OCI-M2 (cell line): ENCODE measurements at regions not wholly inside any gene's neighbourhood (a gene's known extent, or its start where the extent isn't known, plus 50 kb on each side); places are given as distances from the start of the nearest gene placed in this dataset.
"Not testable (repeated sequence)": the region's sequence is repeated elsewhere in the genome, so short reads cannot be mapped to it uniquely, and the experiment has no call there.

Source experiments
- DNase-seq: peaks from one replicate; lab custom pipeline; 2025; ENCODE audit not compliant: unreplicated experiment; lab: John Stamatoyannopoulos, UW

DNA sequence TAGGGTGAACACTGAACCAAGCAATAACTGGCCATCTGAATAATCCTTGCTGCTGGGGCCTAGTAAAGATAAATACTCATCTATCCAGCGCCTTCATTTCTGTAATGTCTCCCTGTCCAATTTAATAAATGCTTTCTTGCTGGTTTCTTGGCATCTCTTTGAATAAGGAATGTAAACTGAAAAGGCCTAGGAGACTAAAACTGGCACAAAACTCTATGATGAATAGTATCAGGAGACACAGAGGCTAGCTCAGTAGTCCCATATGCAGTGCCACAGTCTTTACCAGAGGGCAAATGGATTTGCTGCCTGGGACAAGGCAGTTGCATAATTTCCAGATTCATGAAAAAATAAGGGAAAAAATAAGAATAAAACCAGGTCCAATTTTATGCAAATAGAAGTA, 324.4 kb downstream of the CENPW start:
- DNase-seq: no peak

DNA sequence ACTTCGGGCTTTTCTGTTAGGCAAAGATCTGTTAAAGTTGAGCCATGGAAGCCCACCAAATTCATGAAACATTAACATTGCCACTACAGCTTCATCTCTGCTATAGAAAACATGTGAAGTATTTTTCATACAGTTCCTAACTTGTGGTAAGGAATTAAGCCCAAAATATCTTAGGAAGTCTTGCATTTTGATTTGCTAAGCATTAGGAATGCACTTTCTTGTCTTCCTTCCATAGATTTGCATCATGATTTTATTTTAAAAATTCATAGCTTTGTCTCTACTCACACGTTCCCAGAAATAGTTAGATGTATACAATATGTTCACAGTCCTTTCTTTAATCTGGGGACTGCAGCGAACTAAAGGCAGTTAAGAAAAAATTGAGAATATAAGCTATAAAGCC, 325.6 kb downstream of the CENPW start:
- no peak for DNase-seq

DNA sequence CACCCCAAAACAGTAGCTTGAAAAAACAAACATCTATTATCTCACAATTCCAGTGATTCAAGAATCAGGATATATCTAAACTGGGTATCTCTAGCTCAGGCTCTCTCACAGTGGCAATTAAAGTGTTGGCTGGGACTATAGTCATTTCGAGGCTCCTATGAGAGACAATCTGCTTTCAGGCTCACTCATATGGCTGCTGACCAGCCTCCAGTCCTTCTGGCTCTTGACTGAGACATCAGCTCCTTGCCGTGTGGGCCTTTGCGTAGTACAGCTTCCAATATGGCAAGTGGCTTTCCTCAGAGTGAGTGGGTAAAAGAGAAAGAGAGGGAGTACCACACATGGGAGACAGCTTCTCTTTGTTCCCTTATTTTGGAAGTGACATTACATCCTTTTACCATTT, 327.2 kb downstream of the CENPW start:
- DNase-seq: no peak

DNA sequence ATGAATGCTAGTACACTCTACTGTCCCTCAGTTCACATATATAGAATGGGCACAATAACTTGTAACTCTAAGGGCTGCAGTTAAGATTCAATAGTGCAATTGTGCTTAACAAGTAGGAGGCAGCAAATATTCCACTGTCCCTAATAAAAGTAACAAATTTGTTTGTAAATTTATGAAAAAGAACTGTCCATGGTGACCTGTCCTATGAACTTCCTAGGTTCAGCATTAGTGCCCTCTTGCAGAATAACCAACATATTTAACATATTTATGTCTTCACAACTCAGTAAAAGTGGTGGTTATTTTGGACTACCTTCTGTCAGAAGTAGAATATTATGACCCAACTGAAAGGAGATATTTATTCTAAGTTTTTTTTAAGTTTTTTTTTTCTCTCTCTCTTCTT, 327.8 kb downstream of the CENPW start:
- no peak for DNase-seq

DNA sequence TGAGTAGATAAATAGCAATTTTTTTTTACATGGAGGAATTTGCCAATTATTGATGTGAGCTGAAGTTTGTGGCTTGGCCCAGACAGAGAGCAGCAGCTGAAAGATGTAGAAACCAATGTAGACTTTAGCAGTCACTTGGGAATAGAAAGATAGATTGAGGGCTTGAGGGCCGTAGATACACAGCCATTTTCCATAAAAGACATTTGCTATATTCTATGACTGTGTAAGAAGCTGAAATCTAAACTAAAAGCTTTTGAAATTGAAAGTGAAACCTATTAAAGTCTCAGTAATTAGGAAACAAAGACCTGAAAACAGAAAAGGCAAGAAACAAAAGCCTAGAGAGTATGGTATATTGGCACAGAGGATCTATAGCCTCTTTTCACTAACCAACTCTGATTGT, 332.7 kb downstream of the CENPW start:
- no peak for DNase-seq

DNA sequence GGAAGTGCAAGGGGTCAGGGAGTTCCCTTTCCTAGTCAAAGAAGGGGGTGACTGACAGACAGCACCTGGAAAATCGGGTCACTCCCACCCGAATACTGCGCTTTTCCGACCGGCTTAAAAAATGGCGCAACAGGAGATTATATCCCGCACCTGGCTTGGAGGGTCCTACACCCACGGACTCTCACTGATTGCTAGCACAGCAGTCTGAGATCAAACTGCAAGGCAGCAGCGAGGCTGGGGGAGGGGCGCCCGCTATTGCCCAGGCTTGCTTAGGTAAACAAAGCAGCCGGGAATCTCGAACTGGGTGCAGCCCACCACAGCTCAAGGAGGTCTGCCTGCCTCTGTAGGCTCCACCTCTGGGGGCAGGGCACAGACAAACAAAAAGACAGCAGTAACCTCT, 333.8 kb downstream of the CENPW start:
- DNase-seq: not testable (repeated sequence)

DNA sequence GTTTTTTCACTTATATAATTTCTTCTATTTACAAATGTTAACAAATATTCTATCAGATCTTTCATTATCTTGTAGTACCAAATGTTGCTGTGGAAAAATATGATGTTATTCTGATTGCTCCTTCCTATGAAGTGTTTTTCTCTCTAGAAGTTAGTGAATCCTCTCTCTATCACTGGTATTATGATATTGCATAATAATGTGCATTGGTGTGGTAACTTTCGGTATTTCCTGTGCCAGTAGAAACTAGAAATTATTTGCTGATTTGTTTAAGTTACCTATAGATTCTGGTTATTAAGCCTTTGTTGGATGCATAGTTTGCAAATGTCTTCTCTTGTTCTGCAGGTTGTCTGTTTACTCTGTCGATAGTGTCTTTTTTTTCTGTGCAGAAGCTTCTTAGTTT, 342.5 kb downstream of the CENPW start:
- DNase-seq: no peak

DNA sequence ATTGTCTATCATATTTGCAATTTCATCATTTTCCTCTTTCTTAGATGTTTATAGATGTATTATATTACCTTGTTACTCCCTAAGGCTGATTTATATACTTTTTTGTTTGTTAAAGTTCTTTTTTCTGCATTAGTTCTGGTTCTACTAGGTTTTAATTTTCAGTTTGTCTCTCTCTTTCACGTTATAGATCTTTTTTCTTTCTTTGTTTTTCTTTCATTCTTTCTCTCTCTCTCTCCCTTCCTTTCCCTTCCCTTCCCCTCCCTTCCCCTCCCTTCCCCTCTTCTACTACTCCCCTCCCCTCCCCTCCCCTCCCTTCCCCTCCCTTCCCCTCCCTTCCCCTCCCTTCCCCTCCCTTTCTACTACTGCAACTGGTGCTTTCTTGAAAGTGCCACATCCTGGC, 345.3 kb downstream of the CENPW start:
- no peak for DNase-seq

DNA sequence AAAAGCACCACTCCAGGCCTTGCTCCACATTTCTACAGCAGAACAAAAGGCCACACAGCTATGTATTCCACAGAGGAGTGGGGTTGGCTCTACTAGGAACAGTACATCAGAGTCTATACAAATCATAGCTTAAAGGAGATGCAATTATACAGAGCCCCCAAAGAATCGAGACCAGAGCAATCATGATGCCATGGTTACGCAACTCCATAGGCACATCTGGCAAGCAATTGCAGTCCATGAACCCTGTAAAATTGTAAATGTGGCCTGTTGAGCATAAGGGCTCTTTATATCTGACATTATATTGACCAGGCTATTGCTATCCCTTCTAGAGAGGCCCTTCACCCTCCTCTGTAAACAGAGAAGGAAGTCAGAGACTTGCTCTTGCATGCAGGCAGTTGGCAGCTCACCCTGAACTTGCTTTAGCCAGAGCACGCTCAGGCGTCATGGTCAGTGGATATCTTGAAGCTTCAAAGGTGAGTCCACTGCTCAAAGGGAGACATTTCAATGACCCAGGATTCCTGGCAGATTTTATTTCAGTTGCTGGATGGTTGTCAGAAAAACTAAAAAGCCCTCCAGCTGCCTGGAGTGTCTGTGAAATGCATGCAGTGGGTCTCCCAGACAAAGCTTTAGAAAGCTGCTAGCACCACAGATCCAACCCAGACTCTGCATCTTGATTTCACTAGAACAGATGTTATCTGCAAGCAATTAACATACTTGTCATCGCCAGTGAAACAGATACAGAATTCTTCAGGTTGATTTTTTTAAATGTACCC, 357.2 kb downstream of the CENPW start:
- DNase-seq: no peak

DNA sequence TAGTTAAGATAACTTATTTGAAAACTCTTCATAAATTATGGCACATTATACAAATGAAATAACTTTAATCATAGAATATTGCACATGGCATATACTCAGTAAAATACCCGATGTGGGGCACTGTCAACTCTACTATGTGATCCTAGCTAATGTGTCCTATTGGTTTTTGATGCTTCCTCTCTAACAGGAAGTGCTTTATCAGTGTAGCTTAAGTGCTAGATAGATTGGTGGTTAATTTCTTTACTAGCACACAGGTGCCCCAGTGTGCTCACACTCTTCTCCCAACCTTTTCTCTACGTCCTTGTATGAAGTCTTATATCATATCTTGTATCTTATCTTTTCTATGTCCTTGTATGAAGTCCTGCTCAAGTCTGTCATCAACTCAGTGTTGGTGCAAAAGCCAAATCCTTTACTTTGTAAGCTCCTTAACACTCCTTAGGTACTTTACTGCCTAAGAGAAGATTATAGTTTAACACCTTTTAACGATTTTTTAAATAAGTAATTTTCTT, 358.9 kb downstream of the CENPW start:
- DNase-seq: no peak

DNA sequence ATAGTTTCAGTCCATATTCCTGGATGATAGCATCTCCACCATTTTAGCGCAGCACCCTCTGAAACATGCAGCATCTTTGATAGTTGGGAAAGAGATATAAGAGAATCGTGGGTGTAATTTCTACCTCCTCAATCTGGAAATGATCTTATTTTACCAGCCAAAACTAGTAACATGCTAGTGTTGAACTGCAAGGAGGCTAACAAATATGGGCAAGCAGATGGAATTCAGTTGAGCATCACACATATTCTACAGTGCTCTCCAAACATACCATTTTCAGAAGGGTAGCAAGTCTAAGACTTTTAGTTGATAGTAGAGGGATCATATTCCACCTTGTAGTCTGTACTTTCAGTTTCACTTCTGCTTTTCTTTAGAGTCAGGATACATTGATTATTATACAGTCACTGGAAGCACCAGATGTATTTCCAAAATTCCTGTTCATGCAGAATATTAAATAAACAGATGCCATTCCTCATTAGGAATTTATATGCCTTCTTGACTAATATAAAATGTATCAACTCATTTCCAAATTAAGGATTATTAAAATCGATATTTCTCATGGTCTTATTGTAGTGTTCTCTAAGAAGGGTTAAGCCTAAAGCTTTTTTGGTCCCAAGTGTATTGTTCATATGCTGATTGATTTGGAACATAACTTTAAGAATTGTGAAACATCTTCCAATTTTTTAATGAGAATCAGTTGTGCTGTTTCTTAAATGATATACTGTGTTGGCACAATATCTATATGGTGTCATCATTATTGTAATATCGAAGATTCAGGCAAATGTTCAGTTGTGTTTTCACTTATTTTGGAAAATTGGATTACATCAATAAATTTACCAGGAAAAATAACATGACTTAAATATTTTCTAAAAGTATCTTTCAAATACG, 362.0 kb downstream of the CENPW start:
- no peak for DNase-seq

DNA sequence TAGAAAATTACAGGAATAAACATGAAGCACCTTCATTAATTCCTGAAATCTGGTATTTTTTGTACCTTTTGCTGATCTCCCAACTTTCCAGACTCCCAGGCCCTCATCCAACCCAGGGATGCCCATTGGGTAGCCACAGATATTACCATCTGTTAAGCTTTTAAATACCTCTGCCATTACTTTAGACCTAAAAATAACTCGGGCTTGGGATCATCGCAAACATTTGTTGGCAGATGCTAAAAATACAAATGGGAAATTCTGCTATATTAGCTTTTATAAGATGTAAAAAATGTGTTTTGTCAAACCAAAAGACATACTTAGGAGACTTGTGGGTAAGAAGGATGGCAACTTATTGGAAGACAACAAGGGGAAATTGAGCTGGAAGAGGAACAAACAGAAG, 376.1 kb downstream of the CENPW start:
- no peak for DNase-seq

DNA sequence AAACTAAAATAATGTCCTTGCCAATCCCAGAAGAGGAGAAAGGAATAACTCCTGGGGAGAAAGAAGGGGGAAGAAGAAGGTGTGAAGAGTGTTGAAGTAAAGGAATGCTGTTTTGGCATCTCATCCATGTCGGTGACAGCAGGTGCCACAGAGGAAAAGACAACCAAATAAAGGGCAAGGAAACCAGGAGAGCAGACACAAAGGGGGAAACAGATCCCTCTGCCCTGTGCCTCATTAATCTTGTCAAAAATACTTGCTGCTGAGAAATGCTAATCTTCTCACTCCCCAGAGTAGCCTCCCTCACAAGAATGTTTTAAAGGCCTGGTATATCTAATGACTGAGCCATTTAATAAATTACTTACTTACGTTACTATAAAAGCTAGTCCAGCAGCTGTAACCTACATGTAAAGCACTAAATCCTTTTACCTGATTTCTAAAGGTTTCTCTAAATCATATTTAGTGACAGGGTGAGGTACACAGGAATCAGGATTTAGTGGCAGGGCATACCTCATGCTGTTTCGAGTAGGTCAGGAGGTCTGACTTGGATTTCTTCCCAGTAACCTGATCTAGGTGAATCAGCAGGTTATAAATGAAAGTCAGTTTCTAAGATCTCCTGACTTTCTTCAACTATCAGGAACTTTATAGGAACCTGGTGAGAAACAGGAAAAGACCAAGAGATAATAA, 377.1 kb downstream of the CENPW start:
- no peak for DNase-seq

DNA sequence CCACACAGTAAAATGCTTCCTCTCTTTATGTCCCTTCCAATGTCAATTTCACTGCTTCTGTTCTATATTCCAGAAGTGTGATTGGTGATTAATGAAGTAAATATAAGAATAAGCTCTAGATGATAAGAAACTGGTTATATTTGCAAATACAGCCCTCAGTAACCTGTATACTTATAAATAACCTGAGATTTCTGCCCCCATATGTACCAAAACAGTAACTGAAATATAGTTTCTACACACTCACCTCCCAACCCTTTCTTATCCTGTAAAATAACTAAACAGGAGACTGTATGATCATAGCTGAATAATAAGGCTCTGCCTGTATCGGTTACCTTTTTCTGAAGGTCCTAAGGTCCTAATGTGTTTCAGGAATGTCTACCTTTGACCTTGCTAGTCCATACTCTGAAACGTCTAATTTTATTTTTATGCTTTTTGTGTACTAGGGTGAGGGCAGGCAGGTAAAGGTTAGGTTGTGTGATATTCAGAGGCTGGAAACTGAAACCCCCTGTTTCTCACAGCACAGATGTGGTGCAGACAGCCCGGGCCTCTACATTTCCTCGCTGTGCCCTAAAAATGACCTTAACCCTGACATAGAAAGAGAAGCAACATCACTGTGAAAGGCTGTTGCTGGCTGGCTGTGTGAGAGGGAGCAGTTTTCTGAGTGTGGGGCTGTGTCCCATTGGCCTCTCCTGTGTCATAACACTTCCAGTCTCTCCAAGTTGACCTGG, 378.8 kb downstream of the CENPW start:
- no peak for DNase-seq

DNA sequence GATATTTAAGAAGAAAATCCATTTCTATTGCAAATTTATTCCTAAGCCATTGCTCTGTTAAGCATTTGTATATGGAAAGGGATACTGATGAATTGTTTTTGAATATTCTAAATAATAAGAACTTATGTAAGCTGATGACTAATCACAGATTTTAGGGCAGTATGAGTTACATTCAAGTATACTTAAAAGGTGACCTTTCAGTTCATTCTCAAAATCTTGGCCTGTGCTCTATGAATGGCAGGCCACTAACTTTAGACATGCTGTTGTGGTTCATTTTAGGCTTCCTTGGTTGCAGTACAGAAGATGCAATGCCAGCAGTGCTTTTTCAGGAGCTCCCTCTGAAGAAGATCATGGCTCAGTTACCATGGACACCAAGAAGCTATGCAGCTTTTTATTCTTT, 380.4 kb downstream of the CENPW start:
- DNase-seq: no peak

DNA sequence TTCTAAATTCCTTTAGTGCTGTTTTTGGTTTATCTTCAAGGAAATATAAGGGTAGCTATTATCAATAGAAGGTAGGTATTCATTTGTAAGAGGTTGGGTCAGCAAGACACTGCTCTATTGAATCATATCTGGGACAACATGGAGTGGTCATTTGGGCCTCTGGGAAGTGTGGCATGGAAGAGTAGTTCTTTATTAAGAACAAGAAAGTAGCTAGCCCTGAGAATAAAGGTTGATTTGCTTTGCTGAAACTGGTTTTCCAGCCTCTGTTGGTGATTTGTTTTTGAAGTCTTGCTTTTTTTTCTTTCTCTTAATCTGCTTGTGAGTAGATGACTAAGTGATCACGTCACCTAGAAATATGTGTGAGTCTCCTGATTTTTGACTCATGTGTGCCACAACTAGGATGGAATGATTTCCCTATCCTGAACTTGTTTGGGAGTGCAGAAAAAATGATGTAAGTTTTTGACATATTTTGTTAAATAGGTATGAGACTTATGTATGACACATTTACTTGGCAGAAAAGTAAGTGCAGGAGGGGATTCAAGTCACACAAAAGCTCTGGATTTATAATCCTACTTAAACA, 381.8 kb downstream of the CENPW start:
- no peak for DNase-seq

DNA sequence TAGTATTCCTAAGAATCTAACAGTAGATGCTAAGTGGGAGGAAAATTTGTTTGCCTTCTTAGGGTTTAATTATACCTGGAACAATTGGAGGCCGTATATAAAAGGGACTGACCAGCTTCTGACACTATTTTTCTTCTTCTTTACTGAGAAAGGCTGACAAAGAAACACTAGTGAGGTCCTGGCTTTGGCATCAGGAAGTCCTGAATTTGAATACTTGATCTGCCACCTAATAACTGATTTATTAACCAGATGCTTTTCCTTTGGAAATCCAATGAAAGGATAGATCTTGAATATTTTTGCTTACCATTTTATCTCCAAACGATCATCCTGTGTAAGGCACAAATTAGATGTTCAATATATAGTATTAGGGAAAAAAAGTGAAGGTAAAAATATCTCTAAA, 382.5 kb downstream of the CENPW start:
- no peak for DNase-seq

DNA sequence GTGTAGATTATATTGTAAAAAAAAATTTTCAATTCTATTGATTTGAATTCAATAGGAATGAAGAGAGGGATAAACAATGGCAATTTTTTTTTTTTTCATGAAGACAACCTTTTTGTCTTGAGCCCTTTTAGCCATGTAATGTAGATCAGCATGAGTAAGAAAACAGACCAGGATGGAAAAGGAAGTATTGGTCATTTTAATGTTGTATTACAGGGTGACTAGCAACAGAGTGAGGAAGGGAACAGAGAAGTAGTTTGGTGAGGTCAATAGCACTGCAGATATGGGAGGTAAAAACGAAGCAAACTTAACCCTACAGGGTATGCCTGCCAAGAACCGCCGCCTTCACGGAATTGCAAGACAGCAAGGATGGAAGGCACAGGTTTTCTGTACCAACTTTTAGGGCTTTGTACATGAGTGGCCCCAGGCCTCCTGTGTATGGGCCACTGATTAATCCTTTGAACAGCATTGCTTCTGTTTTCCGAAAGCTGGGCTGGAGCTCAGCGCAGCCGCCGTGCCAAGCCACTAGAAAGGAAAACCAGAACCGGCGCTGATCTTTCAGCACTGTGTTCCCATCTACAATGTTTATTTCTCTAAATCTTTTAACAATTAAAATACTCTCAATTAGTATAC, 383.7 kb downstream of the CENPW start:
- DNase-seq: no peak

DNA sequence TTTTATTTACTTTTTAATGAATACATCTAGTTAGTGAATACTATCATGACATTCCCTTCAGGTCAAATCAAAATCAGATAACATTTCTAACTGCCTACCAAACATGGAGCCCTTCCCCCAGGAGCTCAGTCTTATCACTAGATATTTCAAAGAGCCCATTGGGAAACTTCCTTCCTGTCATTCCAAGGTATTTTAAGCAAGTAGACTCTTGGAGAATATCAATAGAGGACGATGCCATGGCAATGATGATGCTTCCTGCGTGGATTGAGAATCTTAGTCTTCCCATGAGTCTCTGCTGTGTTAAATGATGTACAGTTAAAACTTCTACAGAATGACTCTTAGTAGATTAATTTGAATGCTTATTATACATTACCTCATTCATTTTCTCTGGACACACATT, 384.9 kb downstream of the CENPW start:
- no peak for DNase-seq

DNA sequence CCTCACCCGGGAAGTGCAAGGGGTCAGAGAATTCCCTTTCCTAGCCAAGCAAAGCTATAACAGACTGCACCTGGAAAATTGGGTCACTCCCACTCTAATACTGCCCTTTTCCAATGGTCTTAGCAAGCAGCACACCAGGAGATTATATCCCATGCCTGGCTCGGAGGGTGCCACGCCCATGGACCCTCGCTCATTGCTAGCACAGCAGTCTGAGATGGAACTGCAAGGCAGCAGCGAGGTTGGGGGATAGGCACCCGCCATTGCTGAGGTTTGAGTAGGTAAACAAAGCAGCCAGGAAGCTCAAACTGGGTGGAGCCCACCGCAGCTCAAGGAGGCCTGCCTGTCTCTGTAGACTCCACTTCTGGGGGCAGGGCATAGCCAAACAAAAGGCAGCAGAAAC, 386.5 kb downstream of the CENPW start:
- not testable (repeated sequence) for DNase-seq
